Glomerular visceral epithelial cell (primary cell): ENCODE measurements at regions not wholly inside any gene's neighbourhood (a gene's known extent, or its start where the extent isn't known, plus 50 kb on each side); places are given as distances from the start of the nearest gene placed in this dataset.
"Not testable (repeated sequence)": the region's sequence is repeated elsewhere in the genome, so short reads cannot be mapped to it uniquely, and the experiment has no call there.

Source experiments
- DNase-seq: peaks from one replicate; pipeline ENCODE4 v3.0.0-alpha.2; 2016; ENCODE audit errors: extremely low spot score

GRCh38 chr2:11877764-11878163 is 131.3 kb downstream of the LPIN1 start:
- DNase-seq = no peak

GRCh38 chr2:11885253-11885652 is 138.8 kb downstream of the LPIN1 start:
- not testable (repeated sequence) for DNase-seq

- not testable (repeated sequence) for DNase-seq
Observed at GRCh38 chr2:11886899-11887298, 140.5 kb downstream of the LPIN1 start.

GRCh38 chr2:11889101-11889850 is 142.8 kb downstream of the LPIN1 start:
- DNase-seq = no peak

- DNase-seq = no peak
Observed at GRCh38 chr2:11889854-11890253, 143.4 kb downstream of the LPIN1 start.

- DNase-seq = no peak
Observed at GRCh38 chr2:11891028-11891427, 144.6 kb downstream of the LPIN1 start.

GRCh38 chr2:11891671-11892440 is 145.4 kb downstream of the LPIN1 start:
- no peak for DNase-seq

GRCh38 chr2:11896386-11896785 is 150.0 kb downstream of the LPIN1 start:
- no peak for DNase-seq

GRCh38 chr2:11898576-11898975 is 152.1 kb downstream of the LPIN1 start:
- DNase-seq = no peak

- no peak for DNase-seq
Observed at GRCh38 chr2:11899264-11899818, 152.9 kb downstream of the LPIN1 start.

GRCh38 chr2:11900891-11901290 is 154.5 kb downstream of the LPIN1 start:
- not testable (repeated sequence) for DNase-seq

GRCh38 chr2:11901351-11902069 is 155.1 kb downstream of the LPIN1 start:
- DNase-seq = no peak

GRCh38 chr2:11903085-11903606 is 156.7 kb downstream of the LPIN1 start:
- DNase-seq = no peak

GRCh38 chr2:11904029-11904428 is 157.6 kb downstream of the LPIN1 start:
- DNase-seq = no peak

- no peak for DNase-seq
Observed at GRCh38 chr2:11904941-11905340, 158.5 kb downstream of the LPIN1 start.

- no peak for DNase-seq
Observed at GRCh38 chr2:11907190-11907589, 160.8 kb downstream of the LPIN1 start.

- no peak for DNase-seq
Observed at GRCh38 chr2:11910971-11911370, 164.5 kb downstream of the LPIN1 start.

- DNase-seq = no peak
Observed at GRCh38 chr2:11912980-11913379, 166.5 kb downstream of the LPIN1 start.

- DNase-seq = no peak
Observed at GRCh38 chr2:11914455-11914854, 168.0 kb downstream of the LPIN1 start.

- no peak for DNase-seq
Observed at GRCh38 chr2:11915650-11916049, 169.2 kb downstream of the LPIN1 start.

- no peak for DNase-seq
Observed at GRCh38 chr2:11919953-11920352, 173.5 kb downstream of the LPIN1 start.

- no peak for DNase-seq
Observed at GRCh38 chr2:11920993-11921583, 174.7 kb downstream of the LPIN1 start.
